ENCODE measurements at regions not wholly inside any gene's neighbourhood (a gene's known extent, or its start where the extent isn't known, plus 50 kb on each side); places are given as distances from the start of the nearest gene placed in this dataset.

DNA sequence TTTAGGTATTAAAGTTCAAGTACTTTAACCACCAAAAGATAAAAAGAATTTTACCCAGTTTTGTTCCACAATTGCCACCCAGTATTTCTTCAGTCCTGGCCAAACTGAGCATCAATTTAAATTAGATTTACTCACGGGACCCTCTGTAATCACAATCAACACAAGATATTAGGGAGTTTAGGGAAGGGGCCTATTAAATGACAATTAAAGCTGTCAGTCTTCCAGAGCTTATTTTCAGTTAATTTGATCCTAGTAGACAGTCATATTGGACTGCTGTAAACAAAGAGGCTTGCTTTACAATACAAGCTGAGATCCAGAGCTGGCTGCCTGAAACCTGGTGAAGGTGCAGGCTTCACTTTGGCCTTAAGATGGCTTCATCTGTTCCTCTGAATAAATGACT is 321.2 kb upstream of the NBEA start:
- DNase-seq (ENCODE audit: low read depth in 2 of 2) = no peak

DNA sequence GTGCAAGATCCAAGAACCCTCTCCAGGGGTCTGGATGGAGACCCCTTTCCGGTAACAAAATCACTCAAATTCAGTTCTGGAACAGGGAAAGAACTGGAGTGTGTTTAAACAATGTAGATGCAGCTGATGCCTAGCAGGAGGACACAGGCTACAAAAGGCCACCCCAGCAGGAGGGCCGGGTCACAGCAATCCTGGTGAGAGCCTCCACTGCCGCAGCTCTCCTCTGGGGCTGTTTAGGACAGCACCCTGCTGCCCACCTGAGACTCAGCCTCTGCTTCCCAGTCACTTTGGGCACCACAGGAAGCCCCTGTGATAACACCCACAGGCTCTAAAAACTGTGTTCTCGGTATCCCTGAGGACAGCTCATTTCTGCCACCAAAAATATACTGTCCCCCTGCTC is 318.7 kb upstream of the NBEA start:
- DNase-seq (ENCODE audit: low read depth in 2 of 2) = no peak

GRCh38 chr13:34627509-34628208 is 314.4 kb upstream of the NBEA start:
- DNase-seq (ENCODE audit: low read depth in 2 of 2) = no peak

- no peak for DNase-seq (ENCODE audit: low read depth in 2 of 2)
Measured at GRCh38 chr13:34628209-34628682, 313.8 kb upstream of the NBEA start.

DNA sequence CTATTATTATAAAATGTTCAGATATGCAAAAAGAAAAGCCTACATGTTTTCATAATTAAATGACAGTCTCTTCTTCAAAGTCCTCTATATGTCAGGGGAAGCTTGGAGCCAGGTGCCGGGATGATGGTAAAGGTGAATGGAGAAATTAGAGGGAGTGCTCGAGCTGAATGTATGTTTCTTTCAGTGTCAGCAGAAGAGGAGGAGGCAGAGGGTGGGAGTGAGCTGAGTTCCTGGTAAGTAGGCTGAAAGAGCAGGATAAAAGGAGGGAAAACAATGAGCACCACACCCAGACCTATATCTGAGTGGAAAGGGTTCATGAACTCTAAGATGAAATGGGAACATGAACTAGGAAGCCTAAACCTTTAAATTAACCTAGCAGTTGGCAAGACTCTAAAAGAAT is 307.6 kb upstream of the NBEA start:
- no peak for DNase-seq (ENCODE audit: low read depth in 2 of 2)

- DNase-seq (ENCODE audit: low read depth in 2 of 2) = no peak
Measured at GRCh38 chr13:34637138-34637537, 304.9 kb upstream of the NBEA start.

GRCh38 chr13:34637636-34638035 is 304.4 kb upstream of the NBEA start:
- no peak for DNase-seq (ENCODE audit: low read depth in 2 of 2)

GRCh38 chr13:34638897-34639296 is 303.2 kb upstream of the NBEA start:
- DNase-seq (ENCODE audit: low read depth in 2 of 2) = no peak

DNA sequence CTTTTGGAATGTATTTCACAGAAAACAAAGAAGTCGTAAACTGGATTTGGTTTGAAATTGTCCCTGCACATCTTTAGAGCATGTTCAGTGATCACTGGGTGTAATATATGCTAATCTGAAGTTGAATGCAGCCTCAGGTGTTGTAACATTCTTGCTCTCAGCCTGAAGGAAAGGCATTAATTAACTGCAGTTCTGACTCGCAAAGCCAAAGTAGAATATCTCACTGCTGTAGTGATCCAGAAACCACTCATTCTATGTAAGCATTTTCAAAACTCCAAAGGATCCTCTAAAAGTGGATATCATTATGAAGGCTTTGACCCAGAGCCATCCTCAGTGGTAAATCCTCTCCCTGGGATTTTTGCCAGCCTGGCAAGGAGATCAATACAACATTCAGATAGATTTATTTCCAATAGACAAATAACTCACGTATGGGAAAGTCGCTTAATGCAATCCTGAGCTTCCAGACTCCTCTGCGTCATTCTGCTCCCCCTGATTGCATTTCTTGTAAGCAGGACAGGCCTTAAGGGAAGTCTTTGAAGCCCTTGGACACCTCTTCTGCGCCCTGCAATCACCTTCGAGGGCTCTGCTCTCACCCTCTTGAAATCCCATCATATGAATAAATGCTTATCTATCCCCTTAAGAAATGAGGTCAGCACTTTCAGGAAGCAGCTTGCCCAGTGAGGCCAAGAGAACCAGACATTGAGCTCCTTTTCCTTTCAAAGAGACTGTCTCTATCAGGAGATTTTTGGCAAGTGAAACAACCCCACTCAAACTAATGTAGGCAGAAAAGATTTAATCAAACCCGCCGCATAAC is 301.7 kb upstream of the NBEA start:
- no peak for DNase-seq (ENCODE audit: low read depth in 2 of 2)

GRCh38 chr13:34640993-34641330 is 301.1 kb upstream of the NBEA start:
- no peak for DNase-seq (ENCODE audit: low read depth in 2 of 2)

- DNase-seq (ENCODE audit: low read depth in 2 of 2) = no peak
Measured at GRCh38 chr13:34647379-34648150, 294.5 kb upstream of the NBEA start.

DNA sequence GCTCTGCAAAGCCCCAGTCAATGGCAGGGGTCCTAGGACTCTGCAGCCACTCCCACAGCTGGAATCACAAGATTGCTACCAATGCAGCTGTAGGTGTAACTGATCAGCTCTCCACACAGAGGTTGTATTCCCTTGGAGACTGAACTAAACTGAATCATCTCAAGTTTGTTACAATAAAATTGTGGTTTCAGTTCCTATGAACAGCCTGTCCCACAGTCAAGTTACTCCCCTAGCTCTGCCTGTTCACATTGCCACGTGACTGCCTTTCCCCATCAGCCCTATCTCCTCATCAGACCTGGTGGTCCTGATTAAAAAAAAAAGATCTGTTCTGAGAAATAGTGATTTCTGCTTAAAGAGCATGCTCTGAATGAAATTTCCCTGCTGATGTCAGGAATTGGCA is 287.9 kb upstream of the NBEA start:
- DNase-seq (ENCODE audit: low read depth in 2 of 2) = no peak

GRCh38 chr13:34654647-34655046 is 287.4 kb upstream of the NBEA start:
- DNase-seq (ENCODE audit: low read depth in 2 of 2) = no peak

GRCh38 chr13:34655554-34655953 is 286.5 kb upstream of the NBEA start:
- DNase-seq (ENCODE audit: low read depth in 2 of 2) = no peak

DNA sequence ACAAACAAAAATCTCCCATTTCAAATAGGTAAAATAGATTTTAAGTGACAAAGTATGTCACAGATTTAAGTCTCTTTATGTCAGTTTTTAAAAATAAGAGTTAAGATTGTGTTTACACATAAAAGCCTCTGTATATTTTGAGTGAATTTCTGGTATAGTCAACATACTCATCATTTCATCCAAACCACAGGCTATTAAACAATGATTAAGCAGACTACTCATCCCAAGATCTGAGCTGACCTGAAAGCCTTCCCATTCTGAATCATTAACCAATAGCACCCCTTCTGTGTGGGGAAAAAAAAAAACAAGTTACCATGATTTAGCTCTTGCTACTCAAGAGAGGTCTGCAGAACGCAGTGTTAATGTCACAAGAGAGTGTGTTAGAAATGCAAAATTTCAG is 284.4 kb upstream of the NBEA start:
- DNase-seq (ENCODE audit: low read depth in 2 of 2) = no peak

- DNase-seq (ENCODE audit: low read depth in 2 of 2) = no peak
Measured at GRCh38 chr13:34667286-34668218, 274.5 kb upstream of the NBEA start.

DNA sequence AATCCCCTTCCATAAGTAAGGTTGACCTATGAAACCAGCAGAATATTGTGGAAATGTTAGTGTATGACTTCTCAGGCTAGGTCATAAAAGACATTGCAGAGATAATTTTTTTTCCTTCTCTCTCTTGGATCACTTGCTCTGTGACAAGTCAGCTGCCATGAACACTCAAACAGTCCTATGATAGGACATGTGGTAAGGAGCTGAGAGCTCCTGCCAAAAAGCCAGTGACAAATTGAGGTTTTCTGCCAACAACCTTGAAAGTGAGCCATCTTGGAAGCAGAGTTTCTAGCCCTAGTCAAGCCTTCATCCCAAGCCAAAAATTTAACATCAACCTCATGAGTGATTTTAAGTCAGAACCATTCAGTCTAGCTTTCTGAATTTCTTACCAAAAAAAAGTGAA is 270.9 kb upstream of the NBEA start:
- DNase-seq (ENCODE audit: low read depth in 2 of 2) = no peak

GRCh38 chr13:34672631-34673030 is 269.4 kb upstream of the NBEA start:
- DNase-seq (ENCODE audit: low read depth in 2 of 2) = no peak

- no peak for DNase-seq (ENCODE audit: low read depth in 2 of 2)
Measured at GRCh38 chr13:34675626-34676025, 266.4 kb upstream of the NBEA start.

GRCh38 chr13:34678154-34678553 is 263.9 kb upstream of the NBEA start:
- DNase-seq (ENCODE audit: low read depth in 2 of 2) = no peak

DNA sequence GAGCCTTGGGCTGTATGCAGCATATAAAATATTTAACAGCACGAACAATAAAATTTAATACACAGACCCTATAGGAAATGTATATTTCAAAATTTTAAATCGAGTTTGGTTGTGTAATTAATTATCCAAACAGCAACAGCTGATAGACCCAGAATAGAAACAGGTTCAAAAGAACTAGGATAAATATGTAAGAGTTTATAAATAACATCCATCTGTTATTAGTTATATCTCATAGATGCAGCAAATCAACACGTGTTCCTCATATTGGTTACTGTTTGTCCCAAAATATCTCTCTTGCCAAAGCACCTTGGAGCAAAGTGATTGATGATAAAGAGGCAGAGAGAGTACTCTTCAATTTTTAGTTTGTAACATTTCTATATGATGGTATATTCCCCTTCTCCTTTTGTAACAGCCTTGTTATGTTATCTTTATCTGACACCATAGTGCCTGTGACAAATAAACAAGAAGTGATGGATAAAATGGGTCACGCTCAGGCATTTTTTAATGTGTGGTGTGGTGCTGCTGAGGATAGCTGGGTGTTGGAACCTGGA is 260.6 kb upstream of the NBEA start:
- no peak for DNase-seq (ENCODE audit: low read depth in 2 of 2)

Measured in stimulated activated CD8-positive, alpha-beta memory T cell treated with anti-CD3 and anti-CD28 coated beads, Interleukin-7, amount 100 ng/mL, for 4 hours (primary cell).